Kidney (tissue), 13 donors: ENCODE measurements at regions not wholly inside any gene's neighbourhood (a gene's known extent, or its start where the extent isn't known, plus 50 kb on each side); places are given as distances from the start of the nearest gene placed in this dataset.
A peak's percentile ranks its signal among the peaks of the same experiment; 100 is the strongest.

Source experiments
- DNase-seq, 5 donors: peaks; one replicate each; pipeline ENCODE4 v3.0.0-alpha.2; 2013 to 2020
- FAIRE-seq: peaks from 2 replicates; lab custom pipeline; 2012; peaks lifted over from hg19 to GRCh38; lab: Jason Lieb, UNC
- H3K27ac ChIP-seq, 2 donors: one replicate each; pipeline ENCODE4 v1.7.0; 2013; ENCODE audit warnings: low read depth in 2 of 2, low read length in 2 of 2, inconsistent platforms in 1 of 2
- H3K27me3 ChIP-seq: one replicate; pipeline ENCODE4 v1.7.1; 2013; ENCODE audit warnings: low read length, inconsistent platforms; ENCODE audit not compliant: control insufficient read depth, insufficient read depth
- H3K36me3 ChIP-seq, 3 donors: one replicate each; pipeline versions ENCODE4 v1.7.0 to v1.7.1; 2013; ENCODE audit warnings: low read length in 3 of 3, control low read depth in 1 of 3, inconsistent platforms in 1 of 3; ENCODE audit not compliant: insufficient read depth in 3 of 3, control insufficient read depth in 2 of 3
- H3K4me1 ChIP-seq, 3 donors: one replicate each; pipeline versions ENCODE4 v1.7.0 to v1.7.1; 2013; ENCODE audit warnings: low read length in 3 of 3, inconsistent platforms in 1 of 3, low read depth in 1 of 3; ENCODE audit not compliant: control insufficient read depth in 2 of 3, insufficient read depth in 2 of 3
- H3K4me3 ChIP-seq, 3 donors: one replicate each; pipeline versions ENCODE4 v1.7.0 to v1.8.1; 2013; ENCODE audit warnings: low read length in 3 of 3, control low read depth in 1 of 3, inconsistent platforms in 1 of 3
- H3K9ac ChIP-seq, 3 donors: one replicate each; pipeline versions ENCODE4 v1.7.0 to v1.7.1; 2013; ENCODE audit warnings: low read length in 3 of 3, control low read depth in 1 of 3, inconsistent platforms in 1 of 3
- H3K9me3 ChIP-seq, 3 donors: one replicate each; pipeline versions ENCODE4 v1.7.0 to v1.7.1; 2013; ENCODE audit warnings: low read length in 3 of 3, control low read depth in 1 of 3, inconsistent platforms in 1 of 3; ENCODE audit not compliant: control insufficient read depth in 2 of 3, insufficient read depth in 1 of 3
- intact Hi-C: fragments of 100-400 bp; cut with DNase I; formaldehyde crosslinking; loops from one replicate; pipeline ENCODE4 v1.11.1; 2022
- TF ChIP-seq, protein P1 (sequence below): IDR thresholded peaks from 3 replicates; pipeline ENCODE4 v1.5.1; 2012; ENCODE audit warnings: mild to moderate bottlenecking, moderate library complexity, borderline replicate concordance; ENCODE audit not compliant: insufficient read depth; ENCODE audit errors: extremely low read depth
- donor health status: control.
- donor health status: control.
- donor health status: control.
- donor health status: control.
- donor health status: control.
- donor health status: DM: yes; HTN: yes; CAD: no.
- donor health status: Normal renal cell carcinoma (clear cell type).

GRCh38 chr18:24860978-24861680 is 400.7 kb downstream of the HRH4 start:
- DNase-seq = peak in 3 of 5 donors; percentile 37 to 76 (median 65)

DNA sequence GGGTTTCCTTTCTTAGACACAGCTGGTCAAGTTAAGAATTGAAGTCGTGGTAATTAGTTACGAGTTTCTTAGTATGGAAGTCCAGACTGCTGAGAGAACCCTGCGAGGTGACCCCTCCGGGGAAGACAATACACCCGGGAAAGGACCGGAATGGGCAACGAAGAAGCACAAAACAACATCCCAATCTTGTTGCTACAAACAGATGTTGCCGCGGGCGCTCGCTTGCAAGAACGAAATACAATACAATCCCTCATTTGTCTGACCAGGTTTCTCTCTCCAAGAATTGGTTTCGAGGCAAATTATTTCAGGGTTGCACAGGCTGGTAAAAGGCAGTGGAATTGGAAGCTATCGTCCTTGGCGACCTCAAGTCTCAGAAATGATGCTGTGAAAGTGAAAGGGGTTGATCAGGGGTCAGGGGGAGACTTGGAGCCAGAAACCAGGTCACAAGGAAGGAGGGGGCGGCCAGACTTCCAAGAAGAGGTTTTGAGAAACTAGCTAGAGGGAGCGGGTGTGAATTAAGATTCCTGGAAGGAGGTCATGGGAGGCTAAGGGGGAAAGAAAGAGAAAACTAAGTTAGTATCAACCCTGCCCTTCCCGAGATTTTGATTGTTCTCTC is 401.9 kb downstream of the HRH4 start:
- no peak for FAIRE-seq
- Histone ChIP-seq H3K9ac (no peak overlapping the region), H3K9me3 (no peaks in the 10 kb centered on the region), H3K4me1 (no peaks in the 10 kb centered on the region), H3K27ac (no peak overlapping the region), H3K27me3 (no peaks in the 10 kb centered on the region), H3K4me3 (no peak overlapping the region), H3K36me3 (no peaks in the 10 kb centered on the region)
- TF ChIP-seq, protein P1, sequence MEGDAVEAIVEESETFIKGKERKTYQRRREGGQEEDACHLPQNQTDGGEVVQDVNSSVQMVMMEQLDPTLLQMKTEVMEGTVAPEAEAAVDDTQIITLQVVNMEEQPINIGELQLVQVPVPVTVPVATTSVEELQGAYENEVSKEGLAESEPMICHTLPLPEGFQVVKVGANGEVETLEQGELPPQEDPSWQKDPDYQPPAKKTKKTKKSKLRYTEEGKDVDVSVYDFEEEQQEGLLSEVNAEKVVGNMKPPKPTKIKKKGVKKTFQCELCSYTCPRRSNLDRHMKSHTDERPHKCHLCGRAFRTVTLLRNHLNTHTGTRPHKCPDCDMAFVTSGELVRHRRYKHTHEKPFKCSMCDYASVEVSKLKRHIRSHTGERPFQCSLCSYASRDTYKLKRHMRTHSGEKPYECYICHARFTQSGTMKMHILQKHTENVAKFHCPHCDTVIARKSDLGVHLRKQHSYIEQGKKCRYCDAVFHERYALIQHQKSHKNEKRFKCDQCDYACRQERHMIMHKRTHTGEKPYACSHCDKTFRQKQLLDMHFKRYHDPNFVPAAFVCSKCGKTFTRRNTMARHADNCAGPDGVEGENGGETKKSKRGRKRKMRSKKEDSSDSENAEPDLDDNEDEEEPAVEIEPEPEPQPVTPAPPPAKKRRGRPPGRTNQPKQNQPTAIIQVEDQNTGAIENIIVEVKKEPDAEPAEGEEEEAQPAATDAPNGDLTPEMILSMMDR = no peak
- peak in 3 of 5 donors; percentile 44 to 58 (median 49) for DNase-seq
- intact Hi-C loops = no loop called here

More at GRCh38 chr18:24860978-24861680, 400.7 kb downstream of the HRH4 start:
- H3K9me3 ChIP-seq = no peaks in the 10 kb centered on the region
- H3K36me3 ChIP-seq = no peaks in the 10 kb centered on the region
- intact Hi-C loops = no loop called here
- no peaks in the 10 kb centered on the region for H3K4me1 ChIP-seq
- no peak for FAIRE-seq
- no peak overlapping the region for H3K4me3 ChIP-seq
- no peak overlapping the region for H3K27ac ChIP-seq
- no peaks in the 10 kb centered on the region for H3K27me3 ChIP-seq
- TF ChIP-seq, protein P1 = no peak
- H3K9ac ChIP-seq = no peak overlapping the region

- DNase-seq = no peak
- Histone ChIP-seq H3K4me1 (no peaks in the 10 kb centered on the region), H3K9ac (no peak overlapping the region), H3K27ac (no peak overlapping the region), H3K4me3 (no peak overlapping the region), H3K36me3 (no peaks in the 10 kb centered on the region), H3K9me3 (no peaks in the 10 kb centered on the region), H3K27me3 (no peaks in the 10 kb centered on the region)
- TF ChIP-seq, protein P1 = no peak
- FAIRE-seq = no peak
- intact Hi-C loops = no loop called here
Measured at GRCh38 chr18:24868311-24868710, 407.9 kb downstream of the HRH4 start.
